HG03442 (cell line): ENCODE measurements at regions not wholly inside any gene's neighbourhood (a gene's known extent, or its start where the extent isn't known, plus 50 kb on each side); places are given as distances from the start of the nearest gene placed in this dataset.
"Not testable (repeated sequence)": the region's sequence is repeated elsewhere in the genome, so short reads cannot be mapped to it uniquely, and the experiment has no call there.

Experiments used
- ATAC-seq: cut with Tn5 transposase; IDR thresholded peaks from one replicate; pipeline ENCODE4 v1.9.1; 2021; ENCODE audit warnings: mild to moderate bottlenecking, moderate library complexity; ENCODE audit not compliant: unreplicated experiment

DNA sequence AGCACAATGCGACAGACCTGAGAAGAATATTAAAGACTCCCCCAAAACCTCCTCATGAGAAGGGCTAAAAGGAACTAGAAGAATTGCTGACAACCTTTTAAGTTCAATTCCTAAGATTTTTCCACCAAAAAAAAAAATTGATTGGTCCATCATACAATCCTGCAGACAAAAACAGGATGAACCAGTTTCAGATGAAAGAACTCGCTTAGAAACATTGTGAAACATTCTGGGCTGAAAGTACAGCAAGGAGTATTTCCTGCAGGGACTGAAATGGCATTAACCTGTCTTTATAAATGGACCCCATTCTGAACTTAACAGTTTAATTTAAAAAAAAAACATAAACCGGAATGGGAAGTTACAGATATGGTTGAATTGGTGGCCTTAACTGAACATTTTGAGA is 96.0 kb upstream of the FAM174B start:
- no peak for ATAC-seq

DNA sequence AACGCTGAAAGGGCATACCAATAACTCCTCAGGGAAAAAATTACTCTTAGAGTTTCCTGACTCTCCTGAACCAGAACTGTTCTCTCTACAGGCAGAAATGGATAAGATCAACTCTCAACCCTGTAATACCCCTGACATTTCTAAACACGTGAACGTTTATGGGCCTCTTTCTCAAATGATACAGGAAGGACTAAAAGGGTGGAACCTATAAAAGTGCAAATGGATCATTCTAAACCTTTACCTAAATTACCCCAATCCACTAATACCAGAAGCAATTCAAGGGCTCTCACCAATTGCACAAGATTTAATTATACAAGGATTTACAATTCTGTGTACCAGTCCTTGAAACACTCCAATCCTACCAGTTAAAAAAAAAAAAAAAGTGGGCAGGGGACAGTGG is 98.0 kb upstream of the FAM174B start:
- ATAC-seq: no peak

DNA sequence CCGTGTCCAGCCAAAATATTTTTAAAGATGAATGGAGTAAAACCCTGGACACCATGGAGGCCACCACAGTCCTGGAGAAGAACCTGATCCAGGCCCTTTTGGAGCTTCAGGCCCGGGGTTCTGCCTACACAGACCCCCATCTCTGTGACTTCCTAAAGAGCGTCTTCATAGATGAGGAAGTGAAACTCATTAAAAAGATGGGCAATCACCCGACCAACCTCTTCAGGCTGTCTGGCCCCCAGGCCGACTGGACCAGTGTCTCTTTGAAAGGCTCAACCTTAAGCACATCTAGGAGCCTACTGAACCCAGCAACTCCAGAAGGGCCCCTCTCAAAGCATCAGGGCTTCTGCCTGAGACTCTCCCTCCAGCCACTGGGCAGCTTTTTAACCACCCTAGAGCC is 107.9 kb upstream of the FAM174B start:
- ATAC-seq: no peak

DNA sequence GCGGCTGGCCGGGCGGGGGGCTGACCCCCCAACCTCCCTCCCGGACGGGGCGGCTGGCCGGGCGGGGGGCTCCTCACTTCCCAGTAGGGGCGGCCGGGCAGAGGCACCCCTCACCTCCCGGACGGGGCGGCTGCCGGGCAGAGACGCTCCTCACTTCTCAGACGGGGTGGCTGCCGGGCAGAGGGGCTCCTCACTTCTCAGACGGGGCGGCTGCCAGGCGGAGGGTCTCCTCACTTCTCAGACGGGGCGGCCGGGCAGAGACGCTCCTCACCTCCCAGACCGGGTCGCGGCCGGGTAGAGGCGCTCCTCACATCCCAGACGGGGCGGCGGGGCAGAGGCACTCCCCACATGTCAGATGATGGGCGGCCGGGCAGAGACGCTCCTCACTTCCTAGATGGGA is 112.6 kb upstream of the FAM174B start:
- not testable (repeated sequence) for ATAC-seq

DNA sequence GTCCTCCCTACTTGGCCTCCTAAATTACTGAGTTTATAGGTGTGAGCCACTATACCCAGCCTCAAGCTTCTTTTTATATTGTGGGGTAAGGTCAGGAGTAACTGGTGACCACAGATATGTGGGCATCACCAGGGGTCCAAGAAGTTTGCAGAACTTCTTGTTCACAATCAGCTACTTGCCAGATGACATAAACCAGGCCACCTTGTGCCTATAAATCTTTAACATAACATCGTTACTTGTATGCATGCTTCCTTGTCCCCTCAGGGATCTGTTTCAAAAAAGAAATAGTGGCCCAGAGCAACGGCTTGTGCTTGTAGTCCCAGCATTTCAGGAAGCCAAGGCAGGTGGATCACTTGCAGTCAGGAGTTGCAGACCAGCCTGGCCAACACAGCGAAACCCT is 115.1 kb upstream of the FAM174B start:
- no peak for ATAC-seq

DNA sequence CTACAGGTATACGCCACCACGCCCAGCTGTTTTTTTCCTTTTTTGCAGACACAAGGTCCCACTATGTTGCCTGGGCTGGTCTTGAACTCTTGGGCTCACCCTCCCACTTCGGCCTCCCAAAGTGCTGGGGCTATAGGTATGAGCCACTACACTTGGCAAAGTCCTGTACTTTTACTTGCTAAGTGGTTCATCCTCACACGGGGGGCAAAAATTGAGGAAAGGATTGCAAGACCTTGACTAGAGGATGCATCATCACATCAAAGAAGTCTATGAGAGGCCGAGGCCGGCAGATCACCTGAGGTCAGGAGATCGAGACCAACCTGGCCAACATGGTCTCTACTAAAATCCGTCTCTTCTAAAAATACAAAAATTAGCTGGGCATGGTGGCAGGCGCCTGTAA is 116.5 kb upstream of the FAM174B start:
- no peak for ATAC-seq

DNA sequence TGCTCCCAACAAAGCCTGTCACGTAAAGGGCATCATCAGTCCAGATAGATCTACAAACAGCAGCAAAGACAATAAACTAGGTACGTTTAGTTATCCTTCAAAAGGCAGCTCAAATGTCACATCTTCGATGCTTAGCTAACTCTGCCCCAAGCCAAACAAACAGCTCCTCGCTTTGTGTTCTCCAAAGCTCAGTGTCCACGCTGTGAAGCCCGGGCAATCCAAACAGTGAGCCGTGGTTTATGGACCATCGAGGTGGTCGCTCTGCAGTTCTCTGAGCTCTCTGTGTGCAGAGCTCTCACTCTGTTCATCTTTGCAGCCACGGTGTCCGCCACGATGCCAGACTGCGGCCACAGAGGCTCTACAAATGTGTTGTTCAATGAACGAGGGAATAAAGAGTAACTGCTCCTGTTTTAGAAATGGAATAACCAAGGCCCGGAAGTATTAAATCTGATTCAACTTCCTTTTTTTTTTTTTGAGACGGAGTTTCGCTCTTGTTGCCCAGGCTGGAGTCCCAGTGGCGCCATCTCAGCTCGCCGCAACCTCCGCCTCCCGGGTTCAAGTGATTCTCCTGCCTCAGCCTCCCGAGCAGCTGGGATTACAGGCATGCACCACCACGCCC is 117.2 kb upstream of the FAM174B start:
- no peak for ATAC-seq

DNA sequence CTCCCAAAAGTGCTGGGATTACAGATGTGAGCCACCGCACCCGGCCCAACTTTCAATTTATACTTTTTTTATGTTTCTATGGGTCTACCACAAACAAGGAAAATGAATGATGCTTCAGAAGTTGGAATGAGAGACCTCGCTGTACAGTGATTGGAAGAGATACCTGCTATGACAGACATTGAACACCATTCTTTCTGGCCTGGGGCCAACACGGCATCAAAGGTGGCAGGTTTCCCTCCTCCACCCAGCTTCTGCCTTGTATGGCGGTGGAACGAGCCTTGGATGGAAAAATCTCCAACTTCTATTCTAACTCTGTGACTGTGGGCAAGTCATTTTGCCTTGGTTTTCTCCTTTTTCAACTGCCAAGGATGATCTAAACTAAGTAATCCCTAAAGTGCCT is 117.8 kb upstream of the FAM174B start:
- no peak for ATAC-seq

DNA sequence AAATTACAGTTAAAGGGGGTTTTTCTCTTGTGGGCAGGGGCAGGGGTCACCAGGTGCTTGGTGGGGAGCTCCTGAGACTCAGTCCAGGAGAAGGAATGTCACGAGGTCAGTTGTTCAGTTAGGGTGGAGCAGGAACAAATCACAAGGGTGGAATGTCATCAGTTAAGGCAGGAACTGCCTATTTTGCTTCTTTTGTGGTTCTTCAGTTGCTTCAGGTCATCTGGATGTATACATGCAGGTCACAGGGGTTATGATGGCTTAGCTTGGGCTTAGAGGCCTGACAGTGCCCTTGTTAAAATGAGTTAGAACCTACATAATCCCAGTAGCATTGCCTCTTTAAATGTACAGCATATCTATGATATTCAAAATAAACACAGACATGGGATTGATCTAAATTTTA is 120.2 kb upstream of the CHD2 start:
- no peak for ATAC-seq

DNA sequence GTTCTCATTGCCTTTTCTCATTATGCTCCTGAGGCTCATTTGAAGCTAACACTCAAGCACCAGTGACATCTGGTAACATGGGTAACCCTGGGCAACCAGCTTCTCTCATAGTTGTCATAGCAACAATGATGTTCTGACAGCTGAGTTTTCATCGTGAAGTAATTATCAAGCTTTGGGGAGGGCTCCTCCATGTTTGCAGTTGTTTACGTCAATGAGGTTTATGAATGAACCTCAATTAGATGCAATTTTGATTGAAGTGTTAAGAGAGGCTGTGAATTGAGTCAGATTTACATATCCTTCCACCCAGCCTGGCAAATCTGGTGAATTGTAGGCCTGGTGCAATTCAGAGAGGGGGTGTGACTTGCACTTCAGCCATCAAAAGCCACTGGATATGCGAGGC is 119.3 kb upstream of the CHD2 start:
- ATAC-seq: no peak

DNA sequence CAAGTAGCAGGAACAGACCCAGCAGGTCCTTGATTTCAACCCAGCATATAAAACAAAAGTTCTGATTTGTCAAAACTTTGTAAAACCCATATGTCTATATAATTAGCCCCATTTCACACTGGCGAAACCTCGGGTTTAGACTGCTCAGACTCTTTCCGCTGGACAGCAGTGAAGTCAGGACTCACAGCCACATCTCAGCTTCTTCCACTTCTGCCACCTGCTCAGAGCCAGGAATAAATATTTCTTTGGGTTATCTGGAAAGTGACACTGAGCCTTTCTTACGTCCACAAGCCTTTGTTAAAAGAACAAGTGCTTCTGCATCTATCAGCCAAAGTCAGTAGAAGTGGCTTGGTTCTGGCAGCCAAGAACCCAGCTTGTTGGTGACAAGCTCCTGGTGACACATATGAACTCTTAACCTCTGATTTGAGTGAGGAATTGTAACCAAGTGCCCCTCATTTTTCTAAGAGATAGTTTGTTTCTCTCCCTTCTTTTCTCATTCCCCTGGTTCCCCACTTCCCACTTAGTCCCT is 118.1 kb upstream of the CHD2 start:
- ATAC-seq: no peak

DNA sequence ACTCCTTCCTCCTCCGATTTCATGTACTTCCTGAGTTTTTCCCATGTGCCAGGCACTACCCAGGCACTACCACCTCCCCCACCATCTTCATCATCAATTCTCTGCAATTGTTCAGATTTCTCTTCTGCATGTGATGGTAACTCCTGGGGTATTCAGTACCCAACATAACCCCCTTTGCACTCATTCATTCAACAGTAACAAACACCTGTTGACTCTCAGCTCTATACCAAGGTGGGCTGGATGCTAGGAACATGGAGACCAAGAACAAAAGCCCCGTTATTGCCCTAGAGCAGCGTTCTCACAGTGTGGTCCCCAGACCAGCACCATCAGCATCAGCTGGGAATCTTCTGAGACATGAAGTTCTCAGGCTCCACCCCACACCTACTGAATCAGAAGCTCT is 113.0 kb upstream of the CHD2 start:
- no peak for ATAC-seq

DNA sequence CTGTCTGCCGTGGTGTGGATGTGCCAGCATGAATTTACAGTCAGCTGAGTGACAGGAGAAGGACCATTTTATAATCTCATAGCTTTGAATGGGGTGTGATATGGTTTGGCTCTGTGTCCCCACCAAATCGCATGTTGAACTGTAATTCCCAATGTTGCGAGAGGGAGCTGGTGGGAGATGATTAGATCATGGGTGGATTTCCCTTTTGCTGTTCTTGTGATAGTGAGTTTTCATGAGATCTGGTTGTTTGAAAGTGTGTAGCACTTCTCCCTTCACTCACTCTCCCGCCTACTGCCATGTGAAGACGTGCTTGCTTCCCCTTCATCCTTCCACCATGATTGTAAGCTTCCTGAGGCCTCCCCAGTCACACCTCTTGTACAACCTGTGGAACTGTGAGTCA is 111.9 kb upstream of the CHD2 start:
- ATAC-seq: no peak

DNA sequence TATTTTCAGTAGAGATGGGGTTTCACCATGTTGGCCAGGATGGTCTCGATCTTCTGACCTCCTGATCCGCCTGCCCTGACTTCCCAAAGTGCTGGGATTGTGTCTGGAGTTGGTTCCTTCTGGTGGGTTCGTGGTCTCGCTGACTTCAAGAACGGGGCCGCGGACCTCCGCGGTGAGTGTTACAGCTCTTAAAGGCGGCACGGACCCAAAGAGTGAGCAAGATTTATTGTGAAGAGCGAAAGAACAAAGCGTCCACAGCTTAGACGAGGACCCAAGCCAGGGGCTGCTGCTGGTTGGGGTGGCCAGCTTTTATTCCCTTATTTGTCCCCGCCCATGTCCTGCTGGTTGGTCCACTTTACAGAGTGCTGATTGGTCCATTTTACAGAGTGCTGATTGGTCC is 111.3 kb upstream of the CHD2 start:
- not testable (repeated sequence) for ATAC-seq

DNA sequence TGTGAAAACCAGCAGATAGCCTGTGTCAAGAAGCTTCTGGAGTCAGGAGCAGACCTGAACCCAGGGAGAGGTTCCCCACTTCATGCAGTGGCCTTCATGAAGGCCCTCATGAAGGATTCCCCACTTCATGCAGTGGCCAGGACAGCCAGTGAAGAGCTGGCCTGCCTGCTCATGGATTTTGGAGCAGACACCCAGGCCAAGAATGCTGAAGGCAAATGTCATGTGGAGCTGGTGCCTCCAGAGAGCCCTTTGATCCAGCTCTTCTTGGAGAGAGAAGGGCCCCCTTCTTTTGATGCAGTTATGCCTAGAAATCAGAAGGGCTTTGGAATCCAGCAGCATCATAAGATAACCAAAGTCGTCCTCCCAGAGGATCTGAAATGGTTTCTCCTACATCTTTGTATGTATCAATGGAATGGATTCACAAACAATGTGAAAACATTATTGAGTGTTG is 103.9 kb upstream of the CHD2 start:
- ATAC-seq: no peak

DNA sequence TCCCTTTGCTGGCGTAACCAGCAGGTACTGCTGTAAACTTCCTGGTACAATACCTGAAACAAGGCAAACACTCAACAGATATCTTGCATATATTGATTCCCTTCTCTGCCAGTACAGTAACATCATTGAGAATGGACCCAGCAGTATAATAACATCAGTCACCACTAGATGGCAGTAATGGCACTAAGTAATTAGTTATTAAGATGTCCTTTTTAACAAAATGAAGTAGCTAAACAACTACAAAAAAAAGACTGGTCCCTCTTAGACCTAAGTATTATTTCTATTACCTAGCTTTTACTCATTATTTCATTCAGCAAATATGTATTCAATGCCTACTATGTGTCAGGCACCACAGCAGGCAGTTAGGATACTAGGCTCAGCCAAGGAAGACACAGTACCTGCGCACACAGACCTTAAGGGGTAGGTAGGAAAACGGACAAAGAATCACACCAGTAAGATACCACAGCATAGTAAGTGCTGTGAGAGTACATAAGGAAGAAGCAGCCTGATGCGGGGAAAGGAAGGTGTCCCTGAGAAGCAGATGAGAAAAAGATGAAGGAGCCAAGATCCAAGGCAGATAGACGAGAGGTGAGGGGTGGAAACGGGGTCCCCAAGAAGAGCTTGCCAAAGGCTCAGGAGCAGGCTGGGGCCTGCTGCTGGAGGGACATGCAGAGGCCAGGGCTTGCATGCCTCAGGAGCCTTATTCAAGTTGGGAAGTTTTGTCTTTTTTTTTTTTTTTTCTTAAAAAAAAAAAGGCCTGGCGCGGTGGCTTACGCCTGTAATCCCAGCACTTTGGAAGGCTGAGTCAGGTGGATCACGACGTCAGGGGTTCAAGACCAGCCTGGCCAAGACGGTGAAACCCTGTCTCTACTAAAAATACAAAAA is 102.7 kb upstream of the CHD2 start:
- ATAC-seq: peak; percentile 88

DNA sequence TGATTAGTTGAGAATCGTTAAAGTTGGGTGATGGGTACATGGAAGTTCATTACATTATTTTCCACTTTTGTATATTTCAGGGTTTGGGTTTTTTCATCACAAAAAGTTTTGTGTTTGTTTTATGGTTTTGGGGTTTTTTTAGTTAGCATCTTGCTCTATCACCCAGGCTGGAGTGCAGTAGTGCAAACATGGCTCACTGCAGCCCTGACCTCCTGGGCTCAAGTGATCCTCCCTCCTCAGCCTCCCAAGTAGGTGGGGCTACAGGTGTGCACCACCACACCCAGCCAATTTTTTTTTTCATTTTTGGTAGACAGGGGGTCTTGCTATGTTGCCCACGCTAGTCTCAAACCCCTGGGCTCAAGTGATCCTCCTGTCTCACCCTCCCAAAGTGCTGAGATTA is 100.1 kb upstream of the CHD2 start:
- no peak for ATAC-seq

DNA sequence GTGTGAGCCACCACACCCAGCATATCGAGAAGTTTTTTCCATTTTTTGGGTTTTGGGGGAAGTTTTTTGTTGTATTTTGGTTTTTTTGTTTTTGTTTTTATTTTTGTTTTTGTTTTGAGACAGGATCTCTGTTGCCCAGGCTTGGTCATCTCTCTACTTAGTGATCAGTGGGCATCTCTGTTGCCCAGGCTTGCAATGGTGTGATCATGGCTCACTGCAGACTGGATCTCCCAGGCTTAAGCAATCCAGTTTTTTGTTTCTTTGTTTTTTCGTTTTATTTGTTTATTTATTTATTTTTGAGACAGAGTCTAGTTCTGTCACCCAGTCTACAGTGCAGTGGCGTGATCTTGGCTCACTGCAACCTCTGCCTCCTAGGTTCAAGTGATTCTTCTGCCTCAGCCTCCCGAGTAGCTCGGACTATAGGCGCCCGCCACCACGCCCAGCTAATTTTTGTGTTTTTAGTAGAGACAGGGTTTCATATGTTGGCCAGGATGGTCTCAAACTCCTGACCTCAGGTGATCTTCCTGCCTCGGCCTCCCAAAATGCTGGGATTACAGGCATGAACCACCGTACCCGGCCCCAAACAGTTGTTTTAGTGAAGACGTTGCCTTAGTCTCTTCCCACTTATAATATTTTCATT is 99.6 kb upstream of the CHD2 start:
- not testable (repeated sequence) for ATAC-seq

DNA sequence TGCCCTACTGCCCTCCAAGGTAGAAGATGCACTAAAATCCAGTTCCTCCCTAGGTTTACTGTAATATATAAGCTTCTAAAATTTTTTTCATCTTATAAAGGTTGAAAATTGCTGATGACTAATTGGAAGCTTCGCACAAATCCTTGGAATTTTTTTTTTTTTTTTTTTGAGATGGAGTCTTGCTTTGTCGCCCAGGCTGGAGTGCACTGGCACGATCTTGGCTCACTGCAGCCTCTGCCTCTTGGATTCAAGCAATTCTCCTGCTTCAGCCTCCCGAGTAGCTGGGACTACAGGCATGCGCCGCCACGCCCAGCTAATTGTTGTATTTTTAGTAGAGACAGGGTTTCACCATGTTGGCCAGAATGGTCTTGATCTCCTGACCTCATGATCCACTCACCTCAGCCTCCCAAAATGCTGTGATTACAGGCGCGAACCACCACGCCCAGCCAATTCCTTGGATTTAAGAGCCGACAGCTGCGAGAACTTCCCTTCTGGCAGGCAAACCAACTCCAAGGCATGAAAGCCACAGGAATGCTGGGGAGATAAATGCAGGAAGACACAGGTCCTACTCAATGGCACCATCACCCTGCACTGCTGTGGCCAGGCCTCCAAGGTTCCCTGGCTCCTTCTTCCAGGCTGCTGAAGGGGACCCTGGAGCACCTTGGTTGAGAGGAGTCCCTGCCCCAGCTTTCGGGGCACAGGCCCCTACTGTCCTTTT is 98.9 kb upstream of the CHD2 start:
- not testable (repeated sequence) for ATAC-seq

DNA sequence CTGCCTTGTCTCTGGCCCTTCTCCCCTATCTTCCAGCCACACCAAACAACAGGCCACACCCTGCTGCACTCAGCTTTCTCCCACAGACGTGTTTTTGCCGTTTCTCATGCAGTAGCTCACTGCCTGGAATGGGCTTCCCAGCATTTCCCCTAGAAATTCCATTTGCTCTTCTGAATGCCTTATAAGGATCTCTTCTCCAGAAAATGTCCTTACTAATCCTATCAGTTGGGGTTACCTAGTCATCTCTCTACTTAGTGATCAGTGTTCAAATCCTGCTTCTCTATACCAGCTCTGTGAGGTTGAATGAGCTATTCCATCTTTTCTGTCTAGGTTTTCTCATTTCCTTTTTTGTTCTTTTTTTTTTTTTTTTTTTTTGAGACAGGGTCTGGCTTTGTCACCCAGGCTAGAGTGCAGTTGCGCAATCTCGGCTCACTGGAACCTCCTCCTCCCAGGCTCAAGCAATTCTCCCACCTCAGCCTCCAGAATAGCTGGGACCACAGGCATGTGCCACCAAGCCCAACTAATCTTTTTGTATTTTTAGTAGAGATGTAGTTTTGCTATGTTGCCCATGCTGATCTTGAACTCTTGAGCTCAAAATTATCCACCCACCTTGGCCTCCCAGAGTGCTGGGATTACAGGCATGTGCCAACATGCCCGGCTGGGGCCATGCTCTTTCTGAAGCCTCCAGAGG is 98.2 kb upstream of the CHD2 start:
- ATAC-seq: no peak

DNA sequence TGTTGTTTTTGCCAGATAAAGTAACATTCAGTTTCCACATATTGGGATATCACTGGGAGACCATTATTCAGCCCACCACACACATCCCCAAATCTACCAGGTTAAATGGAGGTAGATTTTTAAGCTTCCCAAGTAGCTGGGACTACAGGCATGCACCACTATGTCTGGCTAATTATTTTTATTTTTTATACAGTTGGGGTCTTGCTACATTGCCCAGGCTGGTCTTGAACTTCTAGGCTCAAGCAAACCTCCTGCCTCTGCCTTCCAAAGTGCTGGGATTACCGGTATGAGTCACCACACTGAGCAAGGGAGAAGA is 96.6 kb upstream of the CHD2 start:
- ATAC-seq: no peak
